Cardiac muscle cell (in vitro differentiated cells and primary cell): ENCODE measurements at regions not wholly inside any gene's neighbourhood (a gene's known extent, or its start where the extent isn't known, plus 50 kb on each side); places are given as distances from the start of the nearest gene placed in this dataset.

Source experiments
- DNase-seq, 2 donors: peaks; one replicate each; pipeline versions ENCODE4 v3.0.0 to v3.0.0-alpha.2; 2010 to 2017; ENCODE audit warnings: low read depth in 1 of 2, low spot score in 1 of 2
- H3K27ac ChIP-seq: fragments of 200-600 bp; sonication (generic); 2 replicates; pipeline ENCODE4 v1.5.1; 2016
- H3K27me3 ChIP-seq: fragments of 200-600 bp; sonication (generic); 2 replicates; pipeline ENCODE4 v1.6.0; 2016; ENCODE audit warnings: control low read depth
- H3K36me3 ChIP-seq: fragments of 200-600 bp; sonication (generic); 2 replicates; pipeline ENCODE4 v1.5.1; 2016; ENCODE audit warnings: control low read depth
- H3K4me1 ChIP-seq: fragments of 200-600 bp; sonication (generic); 2 replicates; pipeline ENCODE4 v1.8.1; 2017; ENCODE audit warnings: low read depth, mild to moderate bottlenecking, mixed run types
- H3K4me3 ChIP-seq: fragments of 200-600 bp; sonication (generic); 2 replicates; pipeline ENCODE4 v1.5.1; 2016; ENCODE audit warnings: mild to moderate bottlenecking
- H3K9me3 ChIP-seq: fragments of 200-600 bp; sonication (generic); 2 replicates; pipeline ENCODE4 v1.5.1; 2017; ENCODE audit warnings: low read depth, mild to moderate bottlenecking, control low read depth
- CTCF ChIP-seq: IDR thresholded peaks from 2 replicates; pipeline ENCODE4 v1.5.1; 2012; ENCODE audit warnings: low read depth, mild to moderate bottlenecking, low read length

DNA sequence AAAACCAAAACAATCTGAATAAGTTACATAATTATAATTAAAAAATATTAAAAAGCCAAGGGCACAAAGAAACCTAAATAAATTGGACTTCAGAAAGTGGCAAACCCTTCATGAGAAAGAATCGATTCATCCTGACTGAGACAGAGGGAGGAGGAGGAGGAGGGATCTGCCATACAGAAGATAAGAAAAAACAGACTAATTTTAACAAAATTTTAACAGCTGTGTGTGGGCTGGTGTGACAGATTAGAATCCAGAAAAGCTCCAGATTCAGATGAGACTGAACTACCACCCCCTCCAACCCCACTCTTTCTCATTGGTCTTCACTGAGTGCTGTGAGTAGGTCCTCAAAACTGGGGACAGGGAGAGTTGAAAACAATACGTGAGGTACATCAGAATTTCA, 111.5 kb upstream of the HTR2A start:
- Histone ChIP-seq H3K27ac (no peak overlapping the region), H3K9me3 (no peaks in the 10 kb centered on the region), H3K36me3 (no peaks in the 10 kb centered on the region), H3K27me3 (no peaks in the 10 kb centered on the region), H3K4me1 (no peaks in the 10 kb centered on the region), H3K4me3 (no peak overlapping the region)
- DNase-seq, result no peak
- no peak for TF ChIP-seq CTCF

GRCh38 chr13:47005756-47006414, 109.0 kb upstream of the HTR2A start:
- no peaks in the 10 kb centered on the region for H3K27me3 ChIP-seq
- no peaks in the 10 kb centered on the region for H3K9me3 ChIP-seq
- no peak for DNase-seq
- H3K4me3 ChIP-seq, result no peak overlapping the region
- no peaks in the 10 kb centered on the region for H3K4me1 ChIP-seq
- no peak for TF ChIP-seq CTCF
- H3K36me3 ChIP-seq, result no peaks in the 10 kb centered on the region
- no peak overlapping the region for H3K27ac ChIP-seq

- Histone ChIP-seq H3K4me1 (no peaks in the 10 kb centered on the region), H3K4me3 (no peak overlapping the region), H3K9me3 (no peaks in the 10 kb centered on the region), H3K36me3 (no peaks in the 10 kb centered on the region), H3K27ac (no peak overlapping the region), H3K27me3 (no peaks in the 10 kb centered on the region)
- no peak for TF ChIP-seq CTCF
- no peak for DNase-seq
Observed at GRCh38 chr13:47004540-47004939, 107.7 kb upstream of the HTR2A start.

DNA sequence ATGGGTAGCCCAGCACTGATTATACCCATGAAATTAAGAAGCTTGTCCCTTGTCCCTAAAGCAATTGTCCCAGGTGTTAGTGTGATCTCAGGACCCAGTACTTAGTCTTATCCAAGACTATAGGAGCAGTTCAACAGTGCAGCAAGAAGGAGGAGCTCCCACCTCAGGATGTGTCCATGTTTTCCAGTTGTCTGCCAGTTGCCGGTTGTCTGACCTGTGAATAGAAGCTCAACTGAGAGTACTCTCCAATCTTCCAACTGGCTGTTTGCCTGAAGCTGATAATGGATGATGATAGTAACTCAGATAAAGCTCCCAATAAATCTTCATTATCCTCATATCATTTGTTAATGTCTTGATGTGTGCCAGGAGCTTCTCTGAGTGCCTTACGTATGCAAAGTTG, 107.2 kb upstream of the HTR2A start:
- H3K4me3 ChIP-seq, result no peak overlapping the region
- no peaks in the 10 kb centered on the region for H3K27me3 ChIP-seq
- H3K27ac ChIP-seq, result no peak overlapping the region
- no peaks in the 10 kb centered on the region for H3K4me1 ChIP-seq
- DNase-seq, result peak; percentile 13 to 23
- no peaks in the 10 kb centered on the region for H3K36me3 ChIP-seq
- no peaks in the 10 kb centered on the region for H3K9me3 ChIP-seq
- peak; percentile 24 for TF ChIP-seq CTCF

DNA sequence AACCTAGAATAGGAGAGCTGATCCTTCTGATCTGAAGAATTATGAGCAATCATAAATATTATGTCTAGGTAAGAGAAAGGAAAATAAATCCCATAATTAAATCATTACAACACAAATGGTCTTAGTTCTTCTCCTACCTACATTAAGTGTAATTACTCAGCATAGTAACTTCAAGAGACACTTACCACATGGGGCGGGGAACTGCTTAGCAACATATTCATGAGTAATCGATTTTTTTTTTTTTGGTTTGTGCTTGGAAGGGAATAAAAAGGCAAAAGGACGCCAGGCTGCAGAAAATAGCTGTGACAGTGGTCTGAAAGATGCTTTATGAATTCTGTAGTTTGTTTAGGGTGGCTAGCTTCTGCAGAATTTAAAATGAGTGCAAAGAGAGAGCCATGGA, 103.3 kb upstream of the HTR2A start:
- TF ChIP-seq CTCF, result no peak
- Histone ChIP-seq H3K27ac (no peak overlapping the region), H3K36me3 (no peaks in the 10 kb centered on the region), H3K4me3 (no peak overlapping the region), H3K4me1 (no peaks in the 10 kb centered on the region), H3K9me3 (no peaks in the 10 kb centered on the region), H3K27me3 (no peaks in the 10 kb centered on the region)
- DNase-seq, result no peak
